NCI-H1092 treated with DMSO at 0.1 percent for 48 hours (cell line): ENCODE measurements at regions not wholly inside any gene's neighbourhood (a gene's known extent, or its start where the extent isn't known, plus 50 kb on each side); places are given as distances from the start of the nearest gene placed in this dataset.
"Not testable (repeated sequence)": the region's sequence is repeated elsewhere in the genome, so short reads cannot be mapped to it uniquely, and the experiment has no call there.

Source experiments
- DNase-seq: peaks from one replicate; lab custom pipeline; 2025; lab: John Stamatoyannopoulos, UW

- DNase-seq, result no peak
Measured at GRCh38 chr4:78660559-78660958, 109.0 kb downstream of the ANXA3 start.

DNA sequence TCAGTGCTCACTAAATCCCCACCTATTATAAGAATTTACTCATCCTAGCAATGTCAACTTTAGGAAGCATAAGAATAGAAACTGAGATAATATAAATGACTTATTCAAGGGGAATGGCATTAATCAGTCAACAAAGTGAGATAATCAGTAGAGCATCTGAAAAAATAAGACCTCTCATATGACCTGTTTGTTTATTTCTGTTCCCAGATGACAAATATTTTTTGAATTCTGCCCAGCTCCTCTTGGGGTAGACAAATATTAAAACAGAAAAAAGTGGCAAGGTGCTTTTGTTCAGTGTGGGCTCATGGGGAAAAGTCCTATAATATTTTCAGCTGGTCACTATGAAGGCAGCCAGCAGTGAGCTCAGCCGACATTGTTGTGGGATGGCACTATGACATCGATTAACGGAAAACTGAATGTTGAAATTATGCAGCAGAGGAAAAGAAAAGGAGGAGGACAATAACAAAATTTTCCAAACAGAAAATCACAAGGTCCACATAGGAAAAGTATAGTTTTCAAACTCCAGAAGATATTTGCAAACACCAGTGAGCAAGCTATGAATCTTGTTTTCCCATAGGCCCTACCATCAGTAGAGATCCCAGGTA, 109.6 kb downstream of the ANXA3 start:
- DNase-seq, result no peak

DNA sequence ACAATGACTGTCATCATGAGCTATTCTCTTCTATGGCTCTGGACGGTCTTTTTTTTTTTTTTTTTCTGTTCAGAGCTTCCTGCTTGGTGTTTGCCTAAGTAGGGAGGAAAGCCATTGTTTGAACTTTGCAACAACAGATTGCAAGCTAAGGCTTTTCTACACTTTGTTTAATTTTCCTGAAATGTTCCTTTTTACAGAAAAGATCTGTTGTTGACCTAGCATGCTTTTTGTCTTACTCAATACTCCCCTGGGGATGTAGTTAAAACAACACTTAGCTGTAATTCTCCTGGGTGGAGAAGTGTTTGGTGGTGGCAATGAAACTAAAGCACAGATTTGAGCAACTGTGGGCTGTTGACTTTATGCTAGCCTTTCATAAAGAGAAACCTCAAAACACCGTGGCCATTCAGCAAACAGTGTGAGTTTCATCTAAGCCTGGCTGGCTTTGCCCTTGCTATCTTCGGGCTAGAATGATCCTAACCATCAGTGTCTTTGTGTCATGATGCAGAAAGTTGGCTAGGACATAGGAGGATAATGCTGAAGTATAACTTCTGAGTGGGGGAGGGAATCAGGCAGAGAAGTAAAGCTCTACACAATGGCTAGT, 110.5 kb downstream of the ANXA3 start:
- peak; percentile 25 for DNase-seq

GRCh38 chr4:78662658-78663057, 111.1 kb downstream of the ANXA3 start:
- no peak for DNase-seq

GRCh38 chr4:78664296-78664695, 111.9 kb upstream of the BMP2K start:
- DNase-seq, result not testable (repeated sequence)

- DNase-seq, result no peak
Measured at GRCh38 chr4:78665216-78665770, 110.9 kb upstream of the BMP2K start.

GRCh38 chr4:78666830-78667258, 109.3 kb upstream of the BMP2K start:
- no peak for DNase-seq

DNA sequence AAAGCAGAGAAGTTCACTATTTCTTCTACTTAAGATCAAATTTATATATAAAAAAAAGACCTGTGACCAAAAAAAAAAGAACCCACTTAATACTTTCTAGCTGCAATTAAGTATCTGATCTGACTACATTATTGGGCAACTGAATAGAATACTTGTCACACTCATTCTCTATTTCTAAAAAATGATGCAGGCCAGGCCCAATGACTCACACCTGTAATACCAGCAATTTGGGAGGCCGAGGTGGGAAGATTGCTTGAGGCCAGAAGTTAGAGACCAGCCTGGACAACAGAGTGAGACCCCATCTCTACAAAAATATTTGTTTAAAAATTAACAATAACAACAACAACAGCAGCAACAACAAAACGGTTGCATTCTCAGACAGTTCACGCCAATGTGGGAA, 108.8 kb upstream of the BMP2K start:
- no peak for DNase-seq

GRCh38 chr4:78667764-78668163, 108.4 kb upstream of the BMP2K start:
- no peak for DNase-seq

GRCh38 chr4:78669453-78669852, 106.7 kb upstream of the BMP2K start:
- no peak for DNase-seq

GRCh38 chr4:78671903-78672815, 104.0 kb upstream of the BMP2K start:
- no peak for DNase-seq

GRCh38 chr4:78673337-78673736, 102.8 kb upstream of the BMP2K start:
- DNase-seq, result no peak

DNA sequence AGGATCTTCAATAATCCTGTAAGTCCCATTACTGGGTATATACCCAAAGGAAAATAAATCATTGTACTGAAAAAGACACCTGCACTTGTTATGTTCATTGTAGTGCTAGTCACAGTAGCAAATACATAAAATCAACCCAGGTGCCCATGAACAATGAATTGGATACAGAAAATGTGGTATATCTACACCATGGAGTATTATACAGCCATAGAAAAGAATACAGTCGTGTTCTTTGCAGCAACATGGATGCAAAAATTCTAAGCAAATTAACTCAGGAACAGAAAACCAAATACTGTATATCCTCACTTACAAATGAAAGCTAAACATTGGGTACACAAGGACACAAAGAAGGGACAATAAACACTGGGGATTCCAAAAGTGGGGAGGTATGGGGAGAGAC, 100.8 kb upstream of the BMP2K start:
- DNase-seq, result no peak

- DNase-seq, result no peak
Measured at GRCh38 chr4:78682070-78682469, 94.1 kb upstream of the BMP2K start.

GRCh38 chr4:78683352-78683751, 92.8 kb upstream of the BMP2K start:
- no peak for DNase-seq

GRCh38 chr4:78684325-78685079, 91.6 kb upstream of the BMP2K start:
- no peak for DNase-seq

- no peak for DNase-seq
Measured at GRCh38 chr4:78687818-78688217, 88.3 kb upstream of the BMP2K start.

DNA sequence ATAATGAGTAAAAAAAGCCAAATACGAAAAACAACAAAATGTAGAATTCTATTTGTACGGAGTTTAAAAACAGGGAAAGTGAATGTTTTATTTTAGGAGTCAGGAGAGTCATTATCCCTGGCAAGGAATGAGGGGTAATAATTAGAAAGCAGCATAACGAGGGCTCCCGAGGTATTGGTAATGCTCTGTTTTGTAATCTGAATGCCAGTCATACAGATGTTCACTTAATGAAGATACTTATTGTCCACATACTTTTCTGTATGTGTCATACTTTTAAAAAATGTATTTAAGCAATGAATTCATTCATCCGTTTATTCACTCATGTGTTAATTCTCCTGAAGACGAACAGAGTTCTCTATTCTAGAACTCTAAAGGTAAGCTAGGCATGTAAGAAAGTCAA, 87.8 kb upstream of the BMP2K start:
- DNase-seq, result no peak

DNA sequence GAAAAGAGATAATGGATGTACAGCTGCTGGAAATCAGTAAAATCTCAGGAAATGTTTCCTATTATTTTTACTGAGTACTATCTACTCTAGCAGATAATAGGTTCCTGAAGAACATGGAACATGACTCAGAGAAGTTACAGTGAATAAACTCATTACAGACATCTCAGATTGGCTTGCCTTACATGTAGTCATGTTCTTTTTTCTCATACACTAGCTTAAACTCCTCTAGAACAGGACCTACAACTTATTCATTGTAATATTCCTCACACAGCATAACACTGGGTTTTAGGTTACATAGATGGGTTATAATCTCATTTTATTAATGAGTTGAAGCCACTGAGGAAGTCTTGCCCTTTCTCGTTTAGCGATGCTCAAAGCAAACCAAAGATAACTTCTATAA, 86.9 kb upstream of the BMP2K start:
- DNase-seq, result no peak

GRCh38 chr4:78689700-78690323, 86.3 kb upstream of the BMP2K start:
- DNase-seq, result no peak

DNA sequence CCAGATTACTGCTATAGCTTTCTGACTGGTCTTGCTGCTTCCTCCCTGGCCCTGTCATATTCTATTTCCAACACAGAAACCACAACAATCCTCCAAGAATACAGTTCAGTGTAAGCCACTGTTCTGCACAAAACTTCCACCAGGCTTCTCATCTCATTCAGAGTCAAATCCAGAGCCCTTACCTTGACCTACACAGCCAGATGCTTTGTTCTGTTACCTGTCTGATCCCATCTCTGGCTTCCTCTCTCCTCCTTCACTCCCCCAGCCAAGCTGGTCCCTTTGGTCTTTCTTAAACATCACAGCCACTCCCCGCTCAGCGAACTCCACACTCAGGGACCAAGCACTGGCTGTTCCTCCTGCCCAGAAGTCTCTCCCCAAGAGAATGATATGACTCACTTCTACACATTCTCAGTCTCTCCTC, 84.8 kb upstream of the BMP2K start:
- no peak for DNase-seq
